AG04449 (cell line): ENCODE measurements at regions not wholly inside any gene's neighbourhood (a gene's known extent, or its start where the extent isn't known, plus 50 kb on each side); places are given as distances from the start of the nearest gene placed in this dataset.

Experiments used
- CTCF ChIA-PET: fragments of 350-600 bp; formaldehyde crosslinking; extraction: SDS; loops from one replicate; lab custom pipeline; 2021; ENCODE audit warnings: antibody characterized with exemption; lab: Yijun Ruan, JAX
- POLR2A ChIA-PET: fragments of 400-600, 350-600 bp; formaldehyde crosslinking; extraction: SDS; loops from one replicate; lab custom pipeline; 2020; ENCODE audit warnings: antibody characterized with exemption, inconsistent platforms; lab: Yijun Ruan, JAX
- DNase-seq: peaks from one replicate; pipeline ENCODE4 v3.0.0-alpha.2; 2010; ENCODE audit warnings: low read depth, low spot score
- H3K4me3 ChIP-seq: 2 replicates; pipeline ENCODE4 v1.5.1; 2011; ENCODE audit warnings: low read depth, mild to moderate bottlenecking, control low read depth, low read length
- TF ChIP-seq, protein P1 (sequence below): IDR thresholded peaks from one replicate; pipeline ENCODE4 v1.5.1; 2011; ENCODE audit warnings: mild to moderate bottlenecking, moderate library complexity, low read length, control low read depth, inconsistent platforms; ENCODE audit not compliant: insufficient read depth; ENCODE audit errors: missing control alignments

DNA sequence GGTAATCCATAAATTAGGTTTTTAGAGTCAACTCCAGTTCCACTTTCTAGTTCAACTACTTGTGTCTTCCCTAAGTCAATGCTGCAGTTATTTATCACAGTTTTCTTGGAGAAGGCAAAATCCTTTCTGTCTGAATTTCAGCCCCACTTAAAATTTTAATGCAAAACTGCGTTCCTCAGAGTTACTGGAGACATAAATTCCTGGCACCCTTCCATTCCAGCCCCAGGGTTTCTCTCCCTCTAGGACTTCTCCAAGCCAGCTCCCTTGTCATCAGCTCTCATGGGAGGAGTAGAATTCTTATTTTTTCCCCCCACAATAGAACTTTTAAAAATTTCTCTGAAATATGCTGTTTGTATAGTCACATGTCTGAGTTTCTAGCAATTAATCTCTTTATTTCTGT lies 50.6 kb upstream of the PHOX2B start:
- POLR2A ChIA-PET: no interaction called here
- TF ChIP-seq, protein P1, sequence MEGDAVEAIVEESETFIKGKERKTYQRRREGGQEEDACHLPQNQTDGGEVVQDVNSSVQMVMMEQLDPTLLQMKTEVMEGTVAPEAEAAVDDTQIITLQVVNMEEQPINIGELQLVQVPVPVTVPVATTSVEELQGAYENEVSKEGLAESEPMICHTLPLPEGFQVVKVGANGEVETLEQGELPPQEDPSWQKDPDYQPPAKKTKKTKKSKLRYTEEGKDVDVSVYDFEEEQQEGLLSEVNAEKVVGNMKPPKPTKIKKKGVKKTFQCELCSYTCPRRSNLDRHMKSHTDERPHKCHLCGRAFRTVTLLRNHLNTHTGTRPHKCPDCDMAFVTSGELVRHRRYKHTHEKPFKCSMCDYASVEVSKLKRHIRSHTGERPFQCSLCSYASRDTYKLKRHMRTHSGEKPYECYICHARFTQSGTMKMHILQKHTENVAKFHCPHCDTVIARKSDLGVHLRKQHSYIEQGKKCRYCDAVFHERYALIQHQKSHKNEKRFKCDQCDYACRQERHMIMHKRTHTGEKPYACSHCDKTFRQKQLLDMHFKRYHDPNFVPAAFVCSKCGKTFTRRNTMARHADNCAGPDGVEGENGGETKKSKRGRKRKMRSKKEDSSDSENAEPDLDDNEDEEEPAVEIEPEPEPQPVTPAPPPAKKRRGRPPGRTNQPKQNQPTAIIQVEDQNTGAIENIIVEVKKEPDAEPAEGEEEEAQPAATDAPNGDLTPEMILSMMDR: no peak
- no peak overlapping the region for H3K4me3 ChIP-seq
- CTCF ChIA-PET: no interaction called here
- no peak for DNase-seq
